Mesenchymal stem cell (in vitro differentiated cells and primary cell): ENCODE measurements at regions not wholly inside any gene's neighbourhood (a gene's known extent, or its start where the extent isn't known, plus 50 kb on each side); places are given as distances from the start of the nearest gene placed in this dataset.

Source experiments
- DNase-seq: peaks from one replicate; pipeline ENCODE4 v3.0.0-alpha.2; 2013
- H2AFZ ChIP-seq: one replicate; pipeline ENCODE4 v1.6.1; 2013; ENCODE audit warnings: low read depth, mild to moderate bottlenecking, control low read depth, inconsistent platforms, low read length, moderate library complexity
- H2AK5ac ChIP-seq: 2 replicates; pipeline ENCODE4 v1.6.1; 2013; ENCODE audit warnings: low read length, moderate library complexity, mild to moderate bottlenecking, inconsistent platforms; ENCODE audit not compliant: severe bottlenecking
- H2BK120ac ChIP-seq: one replicate; pipeline ENCODE4 v1.6.1; 2013; ENCODE audit warnings: low read depth, mild to moderate bottlenecking, inconsistent platforms, low read length, moderate library complexity
- H2BK12ac ChIP-seq, 2 experiments: one replicate each; pipeline ENCODE4 v1.6.1; 2013; ENCODE audit warnings: inconsistent platforms in 2 of 2, low read length in 2 of 2, mild to moderate bottlenecking in 2 of 2, moderate library complexity in 2 of 2, control low read depth in 1 of 2
- H2BK15ac ChIP-seq: one replicate; pipeline ENCODE4 v1.6.1; 2013; ENCODE audit warnings: mild to moderate bottlenecking, low read depth, inconsistent platforms; ENCODE audit not compliant: poor library complexity, severe bottlenecking
- H2BK5ac ChIP-seq: 2 replicates; pipeline ENCODE4 v1.6.1; 2013; ENCODE audit warnings: low read depth, mild to moderate bottlenecking, low read length, control low read depth, inconsistent platforms; ENCODE audit not compliant: poor library complexity, severe bottlenecking
- H3K14ac ChIP-seq, 2 experiments: one replicate each; pipeline ENCODE4 v1.6.1; 2013; ENCODE audit warnings: inconsistent platforms in 2 of 2, low read length in 2 of 2, control low read depth in 1 of 2, mild to moderate bottlenecking in 1 of 2, moderate library complexity in 1 of 2
- H3K18ac ChIP-seq, 2 experiments: one replicate each; pipeline ENCODE4 v1.6.1; 2013; ENCODE audit warnings: inconsistent platforms in 2 of 2, low read length in 2 of 2, control low read depth in 1 of 2, low read depth in 1 of 2, mild to moderate bottlenecking in 1 of 2
- H3K23ac ChIP-seq, 2 experiments: one replicate each; pipeline ENCODE4 v1.6.1; 2013; ENCODE audit warnings: inconsistent platforms in 2 of 2, low read length in 2 of 2, mild to moderate bottlenecking in 2 of 2, moderate library complexity in 2 of 2, control low read depth in 1 of 2
- H3K27ac ChIP-seq: 2 replicates; pipeline ENCODE4 v1.5.1; 2013; ENCODE audit warnings: mild to moderate bottlenecking, moderate library complexity, low read length, control low read depth, inconsistent platforms; ENCODE audit not compliant: poor library complexity, severe bottlenecking
- H3K27me3 ChIP-seq, 2 experiments: 2 replicates each; pipeline versions ENCODE4 v1.6.1 to v1.7.0; 2013; ENCODE audit warnings: low read length in 2 of 2, mild to moderate bottlenecking in 2 of 2, moderate library complexity in 2 of 2, control low read depth in 1 of 2, inconsistent platforms in 1 of 2; ENCODE audit not compliant: control insufficient read depth in 1 of 2, insufficient read depth in 1 of 2
- H3K36me3 ChIP-seq, 2 experiments: 2 replicates each; pipeline versions ENCODE4 v1.6.1 to v1.7.0; 2013; ENCODE audit warnings: low read length in 2 of 2, control low read depth in 1 of 2, inconsistent platforms in 1 of 2, low read depth in 1 of 2, mild to moderate bottlenecking in 1 of 2; ENCODE audit not compliant: insufficient read depth in 2 of 2, control insufficient read depth in 1 of 2
- H3K4ac ChIP-seq, 2 experiments: one replicate each; pipeline ENCODE4 v1.6.1; 2013; ENCODE audit warnings: inconsistent platforms in 2 of 2, low read length in 2 of 2, mild to moderate bottlenecking in 2 of 2, moderate library complexity in 2 of 2, control low read depth in 1 of 2, low read depth in 1 of 2
- H3K4me1 ChIP-seq: 2 replicates; pipeline ENCODE4 v1.6.1; 2013; ENCODE audit warnings: low read depth, low read length, control low read depth; ENCODE audit not compliant: control insufficient read depth, insufficient read depth
- H3K4me2 ChIP-seq: 2 replicates; pipeline ENCODE4 v1.6.1; 2013; ENCODE audit warnings: low read length, mild to moderate bottlenecking, inconsistent platforms; ENCODE audit not compliant: poor library complexity, severe bottlenecking
- H3K4me3 ChIP-seq, 2 experiments: 2 replicates each; pipeline versions ENCODE4 v1.5.1 to v1.7.0; 2013; ENCODE audit warnings: low read length in 2 of 2, mild to moderate bottlenecking in 2 of 2, control low read depth in 1 of 2, low read depth in 1 of 2; ENCODE audit not compliant: insufficient read depth in 1 of 2
- H3K79me1 ChIP-seq: replicated peaks from 2 replicates; pipeline ENCODE4 v1.6.1; 2013; ENCODE audit warnings: mild to moderate bottlenecking, control low read depth, low read length, inconsistent platforms; ENCODE audit not compliant: poor library complexity, severe bottlenecking
- H3K9ac ChIP-seq: 2 replicates; pipeline ENCODE4 v1.7.0; 2013; ENCODE audit warnings: mild to moderate bottlenecking, low read length, moderate library complexity
- H3K9me3 ChIP-seq: 2 replicates; pipeline ENCODE4 v1.7.0; 2013; ENCODE audit warnings: mild to moderate bottlenecking, low read length; ENCODE audit not compliant: control insufficient read depth
- H4K8ac ChIP-seq: one replicate; pipeline ENCODE4 v1.6.1; 2013; ENCODE audit warnings: inconsistent platforms, mild to moderate bottlenecking, low read length, moderate library complexity
- H4K91ac ChIP-seq: one replicate; pipeline ENCODE4 v1.6.1; 2013; ENCODE audit warnings: mild to moderate bottlenecking, low read length, inconsistent platforms
- WGBS: methylation state at CpG from one replicate; pipeline ENCODE4 v1.1.7; 2013; ENCODE audit warnings: mixed read lengths; 5-methylcytosine and 5-hydroxymethylcytosine counted together

GRCh38 chr4:54386693-54387092, 157.6 kb downstream of the PDGFRA start:
- H3K9me3 ChIP-seq, result no peaks in the 10 kb centered on the region
- H3K27me3 ChIP-seq, result peaks cover 0 to 17% of the 10 kb centered on the region in 2 experiments
- H2AK5ac ChIP-seq, result no peak overlapping the region
- H2BK12ac ChIP-seq, result no peak overlapping the region
- H3K27ac ChIP-seq, result no peak overlapping the region
- H3K4me1 ChIP-seq, result no peaks in the 10 kb centered on the region
- H3K23ac ChIP-seq, result no peak overlapping the region
- H2AFZ ChIP-seq, result no peak overlapping the region
- H3K4me2 ChIP-seq, result no peak overlapping the region
- no peak overlapping the region for H4K91ac ChIP-seq
- no peak overlapping the region for H2BK120ac ChIP-seq
- no peaks in the 10 kb centered on the region for H3K79me1 ChIP-seq
- H3K14ac ChIP-seq, result no peak overlapping the region
- no peak overlapping the region for H3K4me3 ChIP-seq
- H4K8ac ChIP-seq, result no peak overlapping the region
- no peak overlapping the region for H3K4ac ChIP-seq
- H3K18ac ChIP-seq, result no peak overlapping the region
- H3K9ac ChIP-seq, result no peak overlapping the region
- H2BK5ac ChIP-seq, result no peak overlapping the region
- no peak for DNase-seq
- WGBS, result 94% methylated on average over 1 of the region's 1 CpG
- no peaks in the 10 kb centered on the region for H3K36me3 ChIP-seq
- no peak overlapping the region for H2BK15ac ChIP-seq

- Histone ChIP-seq H2BK5ac (no peak overlapping the region), H3K27ac (no peak overlapping the region), H2BK12ac (no peak overlapping the region), H3K4me2 (no peak overlapping the region), H3K9ac (no peak overlapping the region), H3K4me3 (no peak overlapping the region), H2BK120ac (no peak overlapping the region), H3K23ac (no peak overlapping the region), H2AK5ac (no peak overlapping the region), H3K9me3 (no peaks in the 10 kb centered on the region), H3K36me3 (no peaks in the 10 kb centered on the region), H3K4ac (no peak overlapping the region), H2BK15ac (no peak overlapping the region), H4K91ac (no peak overlapping the region), H3K18ac (no peak overlapping the region), H3K4me1 (no peaks in the 10 kb centered on the region), H3K79me1 (no peaks in the 10 kb centered on the region), H2AFZ (no peak overlapping the region), H4K8ac (no peak overlapping the region), H3K14ac (no peak overlapping the region), H3K27me3 (peaks cover 0 to 5% of the 10 kb centered on the region in 2 experiments)
- 75% methylated on average over 2 of the region's 3 CpGs for WGBS
- DNase-seq, result no peak
These were observed 161.6 kb downstream of the PDGFRA start for GRCh38 chr4:54390670-54391069.

- Histone ChIP-seq H3K4me3 (no peak overlapping the region), H3K23ac (no peak overlapping the region), H3K4ac (no peak overlapping the region), H2BK15ac (no peak overlapping the region), H3K79me1 (no peaks in the 10 kb centered on the region), H3K4me1 (no peaks in the 10 kb centered on the region), H3K14ac (no peak overlapping the region), H3K9ac (no peak overlapping the region), H2BK120ac (no peak overlapping the region), H4K91ac (no peak overlapping the region), H2AK5ac (no peak overlapping the region), H3K36me3 (no peaks in the 10 kb centered on the region), H3K4me2 (no peak overlapping the region), H3K9me3 (no peaks in the 10 kb centered on the region), H3K27me3 (peaks cover 0 to 1% of the 10 kb centered on the region in 2 experiments), H2AFZ (no peak overlapping the region), H2BK12ac (no peak overlapping the region), H4K8ac (no peak overlapping the region), H3K18ac (no peak overlapping the region), H2BK5ac (no peak overlapping the region), H3K27ac (no peak overlapping the region)
- DNase-seq, result no peak
- WGBS, result 28% methylated on average over 2 of the region's 3 CpGs
These were observed 162.0 kb downstream of the PDGFRA start for GRCh38 chr4:54391104-54391503.

- H2AK5ac ChIP-seq, result no peak overlapping the region
- H3K79me1 ChIP-seq, result no peaks in the 10 kb centered on the region
- no peak overlapping the region for H2BK12ac ChIP-seq
- H3K4me2 ChIP-seq, result no peak overlapping the region
- no peak for DNase-seq
- peaks cover 2% of the 10 kb centered on the region for H3K4me1 ChIP-seq
- no peak overlapping the region for H3K4me3 ChIP-seq
- H3K9me3 ChIP-seq, result no peaks in the 10 kb centered on the region
- H4K8ac ChIP-seq, result no peak overlapping the region
- no peak overlapping the region for H2BK120ac ChIP-seq
- no peaks in the 10 kb centered on the region for H3K36me3 ChIP-seq
- 79% methylated on average over 1 of the region's 1 CpG for WGBS
- H3K27me3 ChIP-seq, result no peaks in the 10 kb centered on the region
- H4K91ac ChIP-seq, result no peak overlapping the region
- no peak overlapping the region for H3K4ac ChIP-seq
- H3K14ac ChIP-seq, result no peak overlapping the region
- H3K18ac ChIP-seq, result no peak overlapping the region
- no peak overlapping the region for H2BK15ac ChIP-seq
- H2BK5ac ChIP-seq, result no peak overlapping the region
- no peak overlapping the region for H3K27ac ChIP-seq
- H3K23ac ChIP-seq, result no peak overlapping the region
- no peak overlapping the region for H2AFZ ChIP-seq
- no peak overlapping the region for H3K9ac ChIP-seq
These were observed 163.4 kb downstream of the PDGFRA start for GRCh38 chr4:54392479-54392878.
